ENCODE measurements at regions not wholly inside any gene's neighbourhood (a gene's known extent, or its start where the extent isn't known, plus 50 kb on each side); places are given as distances from the start of the nearest gene placed in this dataset.

GRCh38 chr2:126824663-126825062 is 74.0 kb upstream of the TEX51 start:
- no peak overlapping the region for H3K14ac ChIP-seq (ENCODE audit: low read length in 2 of 2)

GRCh38 chr2:126825316-126825715 is 73.4 kb upstream of the TEX51 start:
- Histone ChIP-seq H2BK12ac (ENCODE audit: low read length in 2 of 2) (no peak overlapping the region), H2BK15ac (ENCODE audit: low read depth, poor library complexity, severe bottlenecking) (no peak overlapping the region), H3K4me2 (ENCODE audit: low read length, poor library complexity, severe bottlenecking) (no peak overlapping the region), H3K14ac (ENCODE audit: low read length in 2 of 2) (no peak overlapping the region), H3K23ac (ENCODE audit: low read length in 2 of 2) (no peak overlapping the region), H3K9me3 (ENCODE audit: control insufficient read depth, low read length) (no peaks in the 10 kb centered on the region), H2BK120ac (ENCODE audit: low read depth, low read length) (no peak overlapping the region), H2AFZ (ENCODE audit: low read depth, low read length) (no peak overlapping the region), H3K4me1 (ENCODE audit: control insufficient read depth, insufficient read depth, low read depth, low read length) (peaks cover 3% of the 10 kb centered on the region), H4K91ac (ENCODE audit: low read length) (no peak overlapping the region), H3K27ac (ENCODE audit: low read length, poor library complexity, severe bottlenecking) (no peak overlapping the region), H3K9ac (ENCODE audit: low read length) (no peak overlapping the region), H3K4me3 (ENCODE audit: insufficient read depth in 1 of 2, low read depth in 1 of 2, low read length in 2 of 2) (no peak overlapping the region), H3K4ac (ENCODE audit: low read depth in 1 of 2, low read length in 2 of 2) (no peak overlapping the region), H2BK5ac (ENCODE audit: low read depth, low read length, poor library complexity, severe bottlenecking) (no peak overlapping the region), H3K79me1 (replicated peaks; ENCODE audit: low read length, poor library complexity, severe bottlenecking) (no peaks in the 10 kb centered on the region), H3K27me3 (ENCODE audit: control insufficient read depth in 1 of 2, insufficient read depth in 1 of 2, low read length in 2 of 2) (peaks cover 0 to 3% of the 10 kb centered on the region in 2 experiments), H2AK5ac (ENCODE audit: low read length, severe bottlenecking) (no peak overlapping the region), H3K36me3 (ENCODE audit: control insufficient read depth in 1 of 2, insufficient read depth in 2 of 2, low read depth in 1 of 2, low read length in 2 of 2) (no peaks in the 10 kb centered on the region), H3K18ac (ENCODE audit: low read depth in 1 of 2, low read length in 2 of 2) (no peak overlapping the region), H4K8ac (ENCODE audit: low read length) (no peak overlapping the region)
- DNase-seq = no peak
- WGBS = 87% methylated on average over 2 of the region's 2 CpGs

More at GRCh38 chr2:126824663-126825062, 74.0 kb upstream of the TEX51 start:
- H3K4ac ChIP-seq (ENCODE audit: low read depth in 1 of 2, low read length in 2 of 2) = no peak overlapping the region
- peaks cover 0 to 3% of the 10 kb centered on the region in 2 experiments for H3K27me3 ChIP-seq (ENCODE audit: control insufficient read depth in 1 of 2, insufficient read depth in 1 of 2, low read length in 2 of 2)
- no peak overlapping the region for H2AK5ac ChIP-seq (ENCODE audit: low read length, severe bottlenecking)
- no peak overlapping the region for H2BK120ac ChIP-seq (ENCODE audit: low read depth, low read length)
- DNase-seq = no peak
- H2BK15ac ChIP-seq (ENCODE audit: low read depth, poor library complexity, severe bottlenecking) = no peak overlapping the region
- H3K36me3 ChIP-seq (ENCODE audit: control insufficient read depth in 1 of 2, insufficient read depth in 2 of 2, low read depth in 1 of 2, low read length in 2 of 2) = no peaks in the 10 kb centered on the region
- H3K4me2 ChIP-seq (ENCODE audit: low read length, poor library complexity, severe bottlenecking) = no peak overlapping the region
- no peak overlapping the region for H3K27ac ChIP-seq (ENCODE audit: low read length, poor library complexity, severe bottlenecking)
- no peak overlapping the region for H2AFZ ChIP-seq (ENCODE audit: low read depth, low read length)
- H3K23ac ChIP-seq (ENCODE audit: low read length in 2 of 2) = no peak overlapping the region
- H3K9me3 ChIP-seq (ENCODE audit: control insufficient read depth, low read length) = peaks cover 5% of the 10 kb centered on the region
- peaks cover 3% of the 10 kb centered on the region for H3K4me1 ChIP-seq (ENCODE audit: control insufficient read depth, insufficient read depth, low read depth, low read length)
- H3K18ac ChIP-seq (ENCODE audit: low read depth in 1 of 2, low read length in 2 of 2) = no peak overlapping the region
- no peak overlapping the region for H2BK5ac ChIP-seq (ENCODE audit: low read depth, low read length, poor library complexity, severe bottlenecking)
- H3K79me1 ChIP-seq (replicated peaks; ENCODE audit: low read length, poor library complexity, severe bottlenecking) = no peaks in the 10 kb centered on the region
- H4K8ac ChIP-seq (ENCODE audit: low read length) = no peak overlapping the region
- no peak overlapping the region for H3K4me3 ChIP-seq (ENCODE audit: insufficient read depth in 1 of 2, low read depth in 1 of 2, low read length in 2 of 2)
- no peak overlapping the region for H2BK12ac ChIP-seq (ENCODE audit: low read length in 2 of 2)
- H4K91ac ChIP-seq (ENCODE audit: low read length) = no peak overlapping the region
- no peak overlapping the region for H3K9ac ChIP-seq (ENCODE audit: low read length)
- WGBS = 67% methylated on average over 6 of the region's 6 CpGs

DNA sequence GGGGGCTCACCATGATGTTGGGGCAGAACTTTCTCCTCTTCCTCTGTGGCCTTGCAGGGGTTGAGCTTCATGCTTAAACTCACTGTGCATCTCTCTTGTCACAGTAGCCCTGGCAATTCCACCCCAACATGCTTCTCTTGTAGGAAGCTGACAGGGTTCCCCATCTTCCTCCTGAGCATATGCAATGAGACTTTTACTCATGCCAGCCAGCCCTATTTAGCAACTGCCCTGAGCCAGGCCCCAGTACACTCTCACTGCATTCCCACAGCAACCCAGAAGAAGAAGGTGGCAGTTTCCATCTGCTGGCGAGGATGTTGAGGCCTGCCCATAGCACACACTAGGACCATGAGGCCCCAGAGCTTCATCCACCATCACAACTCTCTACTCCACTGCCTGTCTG is 72.2 kb upstream of the TEX51 start:
- Histone ChIP-seq H2AFZ (ENCODE audit: low read depth, low read length) (no peak overlapping the region), H3K14ac (ENCODE audit: low read length in 2 of 2) (no peak overlapping the region), H4K91ac (ENCODE audit: low read length) (no peak overlapping the region), H3K27me3 (ENCODE audit: control insufficient read depth in 1 of 2, insufficient read depth in 1 of 2, low read length in 2 of 2) (peaks cover 0 to 3% of the 10 kb centered on the region in 2 experiments), H3K4me1 (ENCODE audit: control insufficient read depth, insufficient read depth, low read depth, low read length) (peaks cover 3% of the 10 kb centered on the region), H3K27ac (ENCODE audit: low read length, poor library complexity, severe bottlenecking) (no peak overlapping the region), H2BK15ac (ENCODE audit: low read depth, poor library complexity, severe bottlenecking) (no peak overlapping the region), H3K9me3 (ENCODE audit: control insufficient read depth, low read length) (no peaks in the 10 kb centered on the region), H2AK5ac (ENCODE audit: low read length, severe bottlenecking) (no peak overlapping the region), H3K18ac (ENCODE audit: low read depth in 1 of 2, low read length in 2 of 2) (no peak overlapping the region), H3K23ac (ENCODE audit: low read length in 2 of 2) (no peak overlapping the region), H4K8ac (ENCODE audit: low read length) (no peak overlapping the region), H3K4me3 (ENCODE audit: insufficient read depth in 1 of 2, low read depth in 1 of 2, low read length in 2 of 2) (no peak overlapping the region), H3K4me2 (ENCODE audit: low read length, poor library complexity, severe bottlenecking) (no peak overlapping the region), H3K9ac (ENCODE audit: low read length) (no peak overlapping the region), H2BK12ac (ENCODE audit: low read length in 2 of 2) (no peak overlapping the region), H2BK120ac (ENCODE audit: low read depth, low read length) (no peak overlapping the region), H2BK5ac (ENCODE audit: low read depth, low read length, poor library complexity, severe bottlenecking) (no peak overlapping the region), H3K4ac (ENCODE audit: low read depth in 1 of 2, low read length in 2 of 2) (no peak overlapping the region), H3K36me3 (ENCODE audit: control insufficient read depth in 1 of 2, insufficient read depth in 2 of 2, low read depth in 1 of 2, low read length in 2 of 2) (no peaks in the 10 kb centered on the region), H3K79me1 (replicated peaks; ENCODE audit: low read length, poor library complexity, severe bottlenecking) (no peaks in the 10 kb centered on the region)
- 65% methylated on average over 1 of the region's 1 CpG for WGBS
- DNase-seq = no peak

GRCh38 chr2:126827371-126827770 is 71.3 kb upstream of the TEX51 start:
- Histone ChIP-seq H3K27ac (ENCODE audit: low read length, poor library complexity, severe bottlenecking) (no peak overlapping the region), H2BK15ac (ENCODE audit: low read depth, poor library complexity, severe bottlenecking) (no peak overlapping the region), H2AK5ac (ENCODE audit: low read length, severe bottlenecking) (no peak overlapping the region), H3K4me3 (ENCODE audit: insufficient read depth in 1 of 2, low read depth in 1 of 2, low read length in 2 of 2) (no peak overlapping the region), H3K36me3 (ENCODE audit: control insufficient read depth in 1 of 2, insufficient read depth in 2 of 2, low read depth in 1 of 2, low read length in 2 of 2) (no peaks in the 10 kb centered on the region), H3K23ac (ENCODE audit: low read length in 2 of 2) (no peak overlapping the region), H3K18ac (ENCODE audit: low read depth in 1 of 2, low read length in 2 of 2) (no peak overlapping the region), H3K9ac (ENCODE audit: low read length) (no peak overlapping the region), H2AFZ (ENCODE audit: low read depth, low read length) (no peak overlapping the region), H3K27me3 (ENCODE audit: control insufficient read depth in 1 of 2, insufficient read depth in 1 of 2, low read length in 2 of 2) (peaks cover 0 to 3% of the 10 kb centered on the region in 2 experiments), H3K14ac (ENCODE audit: low read length in 2 of 2) (no peak overlapping the region), H3K4me1 (ENCODE audit: control insufficient read depth, insufficient read depth, low read depth, low read length) (peaks cover 3% of the 10 kb centered on the region), H2BK120ac (ENCODE audit: low read depth, low read length) (no peak overlapping the region), H4K91ac (ENCODE audit: low read length) (no peak overlapping the region), H3K9me3 (ENCODE audit: control insufficient read depth, low read length) (no peaks in the 10 kb centered on the region), H2BK5ac (ENCODE audit: low read depth, low read length, poor library complexity, severe bottlenecking) (no peak overlapping the region), H3K4me2 (ENCODE audit: low read length, poor library complexity, severe bottlenecking) (no peak overlapping the region), H3K79me1 (replicated peaks; ENCODE audit: low read length, poor library complexity, severe bottlenecking) (no peaks in the 10 kb centered on the region), H3K4ac (ENCODE audit: low read depth in 1 of 2, low read length in 2 of 2) (no peak overlapping the region), H4K8ac (ENCODE audit: low read length) (no peak overlapping the region), H2BK12ac (ENCODE audit: low read length in 2 of 2) (no peak overlapping the region)
- no peak for DNase-seq
- 56% methylated on average over 8 of the region's 8 CpGs for WGBS
